Mesothelial cell of epicardium (in vitro differentiated cells): ENCODE measurements at regions not wholly inside any gene's neighbourhood (a gene's known extent, or its start where the extent isn't known, plus 50 kb on each side); places are given as distances from the start of the nearest gene placed in this dataset.

Experiments
- DNase-seq, 2 experiments: peaks; one replicate each; pipeline ENCODE4 v3.0.0; 2021; ENCODE audit warnings: low spot score in 2 of 2; ENCODE audit not compliant: unreplicated experiment in 2 of 2
- H3K27ac Mint-ChIP-seq: 2 replicates; pipeline ENCODE4 v1.8.0; 2021; ENCODE audit warnings: mixed read lengths
- H3K27me3 Mint-ChIP-seq: 2 replicates; pipeline ENCODE4 v1.8.0; 2021; ENCODE audit warnings: low read depth, mixed read lengths
- H3K36me3 Mint-ChIP-seq: 2 replicates; pipeline ENCODE4 v1.8.0; 2021; ENCODE audit warnings: mixed read lengths
- H3K4me1 Mint-ChIP-seq: 2 replicates; pipeline ENCODE4 v1.8.0; 2021; ENCODE audit warnings: mixed read lengths
- H3K4me3 Mint-ChIP-seq: 2 replicates; pipeline ENCODE4 v1.8.0; 2021; ENCODE audit warnings: mild to moderate bottlenecking, moderate library complexity, mixed read lengths
- H3K9me3 Mint-ChIP-seq: 2 replicates; pipeline ENCODE4 v1.8.0; 2021; ENCODE audit warnings: mixed read lengths
- TF ChIP-seq, protein P1 (sequence below): fragments of 200-600 bp; sonication (generic); IDR thresholded peaks from one replicate; pipeline ENCODE4 v1.5.0; 2021; ENCODE audit warnings: antibody characterized with exemption; ENCODE audit not compliant: unreplicated experiment

DNA sequence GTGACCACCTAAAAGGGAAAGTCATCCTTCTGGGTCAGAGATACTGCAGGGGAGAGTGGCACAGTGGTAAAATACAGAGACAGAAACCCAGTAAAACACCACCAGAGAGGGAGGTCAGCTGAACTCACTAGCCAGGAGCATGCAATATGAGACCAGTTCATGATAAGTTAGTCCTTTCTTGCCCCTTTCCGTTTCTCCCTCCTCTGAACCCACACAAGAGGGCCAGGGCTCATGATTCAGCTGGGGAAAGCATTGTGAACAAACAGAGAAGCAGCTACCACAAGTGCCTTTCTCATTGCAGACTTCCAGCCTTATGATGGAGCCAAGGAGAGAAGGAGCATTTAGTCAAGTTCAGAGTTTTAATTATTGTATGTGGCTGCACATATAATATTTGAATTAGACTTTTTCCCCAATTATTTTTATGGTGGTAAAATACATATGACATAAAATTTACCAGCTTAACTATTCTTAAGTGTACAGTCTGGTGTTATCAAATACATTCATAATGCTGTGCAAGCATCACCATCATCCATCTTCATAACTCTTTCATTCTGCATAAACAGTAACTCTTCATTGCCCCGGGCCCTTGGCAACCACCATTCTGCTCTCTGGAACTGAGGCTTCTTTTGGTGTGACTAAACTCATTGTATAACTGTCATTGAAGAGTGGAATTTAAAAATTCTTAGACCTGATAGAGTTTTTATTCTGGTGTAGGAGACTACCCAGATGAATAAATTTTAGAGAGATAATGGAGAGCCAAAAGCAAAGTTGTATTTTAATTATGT is 114.6 kb downstream of the DDIT4L start:
- Mint-ChIP-seq H3K9me3 (no peaks in the 10 kb centered on the region), H3K4me1 (no peaks in the 10 kb centered on the region), H3K27me3 (peaks cover 6% of the 10 kb centered on the region), H3K4me3 (no peak overlapping the region), H3K27ac (no peak overlapping the region), H3K36me3 (no peaks in the 10 kb centered on the region)
- TF ChIP-seq, protein P1, sequence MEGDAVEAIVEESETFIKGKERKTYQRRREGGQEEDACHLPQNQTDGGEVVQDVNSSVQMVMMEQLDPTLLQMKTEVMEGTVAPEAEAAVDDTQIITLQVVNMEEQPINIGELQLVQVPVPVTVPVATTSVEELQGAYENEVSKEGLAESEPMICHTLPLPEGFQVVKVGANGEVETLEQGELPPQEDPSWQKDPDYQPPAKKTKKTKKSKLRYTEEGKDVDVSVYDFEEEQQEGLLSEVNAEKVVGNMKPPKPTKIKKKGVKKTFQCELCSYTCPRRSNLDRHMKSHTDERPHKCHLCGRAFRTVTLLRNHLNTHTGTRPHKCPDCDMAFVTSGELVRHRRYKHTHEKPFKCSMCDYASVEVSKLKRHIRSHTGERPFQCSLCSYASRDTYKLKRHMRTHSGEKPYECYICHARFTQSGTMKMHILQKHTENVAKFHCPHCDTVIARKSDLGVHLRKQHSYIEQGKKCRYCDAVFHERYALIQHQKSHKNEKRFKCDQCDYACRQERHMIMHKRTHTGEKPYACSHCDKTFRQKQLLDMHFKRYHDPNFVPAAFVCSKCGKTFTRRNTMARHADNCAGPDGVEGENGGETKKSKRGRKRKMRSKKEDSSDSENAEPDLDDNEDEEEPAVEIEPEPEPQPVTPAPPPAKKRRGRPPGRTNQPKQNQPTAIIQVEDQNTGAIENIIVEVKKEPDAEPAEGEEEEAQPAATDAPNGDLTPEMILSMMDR: no peak
- DNase-seq: no peak

DNA sequence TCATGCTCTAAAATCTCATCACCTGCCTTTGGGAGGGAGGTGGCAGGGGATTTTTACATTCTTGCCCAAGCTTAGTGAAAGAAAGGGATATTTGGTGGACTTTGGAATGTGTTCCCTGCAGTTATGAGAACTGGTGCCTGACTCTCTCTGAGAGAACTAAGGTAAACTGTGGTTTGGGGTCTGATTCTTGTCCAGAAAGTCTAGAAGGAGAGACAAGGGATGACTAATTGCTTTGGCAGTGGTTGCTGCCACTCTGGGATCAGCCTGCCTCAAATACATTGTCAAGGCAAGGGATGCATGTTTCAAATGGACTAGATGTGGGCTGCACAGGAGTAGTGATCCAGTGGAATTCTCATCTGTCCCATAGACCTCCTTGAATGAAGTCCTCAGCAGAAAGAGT is 115.2 kb downstream of the DDIT4L start:
- Mint-ChIP-seq H3K9me3 (no peaks in the 10 kb centered on the region), H3K36me3 (no peaks in the 10 kb centered on the region), H3K27ac (no peak overlapping the region), H3K4me3 (no peak overlapping the region), H3K4me1 (no peaks in the 10 kb centered on the region), H3K27me3 (peaks cover 6% of the 10 kb centered on the region)
- DNase-seq: no peak
- TF ChIP-seq, protein P1: no peak

GRCh38 chr4:100071506-100071905 is 118.8 kb downstream of the DDIT4L start:
- TF ChIP-seq, protein P1: no peak
- Mint-ChIP-seq H3K4me1 (no peaks in the 10 kb centered on the region), H3K36me3 (no peaks in the 10 kb centered on the region), H3K27ac (no peak overlapping the region), H3K4me3 (no peak overlapping the region), H3K27me3 (peaks cover 18% of the 10 kb centered on the region), H3K9me3 (no peaks in the 10 kb centered on the region)
- DNase-seq: no peak

- H3K4me1 Mint-ChIP-seq: no peaks in the 10 kb centered on the region
- H3K27ac Mint-ChIP-seq: no peak overlapping the region
- peaks cover 18% of the 10 kb centered on the region for H3K27me3 Mint-ChIP-seq
- no peak for DNase-seq
- H3K9me3 Mint-ChIP-seq: no peaks in the 10 kb centered on the region
- H3K4me3 Mint-ChIP-seq: no peak overlapping the region
- H3K36me3 Mint-ChIP-seq: no peaks in the 10 kb centered on the region
- TF ChIP-seq, protein P1: no peak
These were observed 119.4 kb downstream of the DDIT4L start for GRCh38 chr4:100070868-100071267.

DNA sequence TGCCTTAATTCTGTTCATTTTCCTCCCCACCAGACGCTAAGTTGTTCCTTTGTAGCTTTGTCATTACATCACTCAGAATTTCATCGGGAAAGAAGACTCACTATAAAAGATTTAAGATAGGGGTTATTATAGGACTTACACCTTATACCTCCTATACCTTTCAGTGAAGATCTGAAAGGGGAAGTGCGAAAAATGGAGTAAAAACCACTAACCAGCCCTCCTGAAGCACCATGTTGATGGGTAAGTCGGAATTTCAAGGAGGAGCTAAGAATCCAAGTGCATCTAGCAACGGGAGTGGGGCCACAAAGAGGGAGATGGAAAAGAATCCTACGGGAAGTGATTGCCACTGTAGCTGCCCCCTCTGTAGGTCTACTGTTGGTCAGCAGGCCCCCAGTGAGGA is 119.1 kb upstream of the H2AZ1 start:
- TF ChIP-seq, protein P1: no peak
- Mint-ChIP-seq H3K27ac (no peak overlapping the region), H3K4me1 (no peaks in the 10 kb centered on the region), H3K9me3 (no peaks in the 10 kb centered on the region), H3K36me3 (no peaks in the 10 kb centered on the region), H3K27me3 (peaks cover 14% of the 10 kb centered on the region), H3K4me3 (no peak overlapping the region)
- no peak for DNase-seq

DNA sequence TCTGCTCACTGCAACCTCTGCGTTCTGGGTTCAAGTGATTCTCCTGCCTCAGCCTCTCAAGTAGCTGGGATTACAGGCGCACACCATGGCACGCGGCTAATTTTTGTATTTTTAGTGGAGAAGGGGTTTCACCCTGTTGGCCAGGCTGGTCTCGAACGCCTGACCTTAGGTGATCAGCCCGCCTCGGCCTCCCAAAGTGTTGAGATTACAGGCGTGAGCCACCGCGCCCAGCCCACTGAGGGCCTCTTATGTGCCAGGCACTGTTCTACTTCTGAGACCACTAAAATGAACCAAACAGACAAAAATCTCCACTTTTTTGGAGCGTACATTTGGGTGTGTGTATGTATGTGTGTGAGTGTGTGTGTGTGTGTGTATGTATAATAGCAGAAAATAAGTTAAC is 117.2 kb upstream of the H2AZ1 start:
- Mint-ChIP-seq H3K36me3 (no peaks in the 10 kb centered on the region), H3K4me1 (peaks cover 12% of the 10 kb centered on the region), H3K27me3 (peaks cover 14% of the 10 kb centered on the region), H3K27ac (no peak overlapping the region), H3K9me3 (no peaks in the 10 kb centered on the region), H3K4me3 (no peak overlapping the region)
- TF ChIP-seq, protein P1: no peak
- DNase-seq: no peak
